A549 (cell line): ENCODE measurements at regions not wholly inside any gene's neighbourhood (a gene's known extent, or its start where the extent isn't known, plus 50 kb on each side); places are given as distances from the start of the nearest gene placed in this dataset.
A peak's percentile ranks its signal among the peaks of the same experiment; 100 is the strongest.

ENCODE experiments used
- ATAC-seq, 2 experiments: fragments of 200-7000 bp in 1 of 2; fragments of >200 bp in 1 of 2; cut with Nextera tagmentation in 1 of 2; cut with Tn5 transposase in 1 of 2; 3 replicates each; pipeline versions ENCODE4 v1.8.0 to v1.9.1; 2018 to 2020; ENCODE audit warnings: mild to moderate bottlenecking in 1 of 2, moderate library complexity in 1 of 2
- CTCF ChIA-PET: fragments of 300-600 bp; sonication (Branson Sonifier 250); formaldehyde crosslinking; extraction: SDS; loops from one replicate; lab custom pipeline; 2021; ENCODE audit warnings: antibody characterized with exemption, inconsistent platforms; lab: Yijun Ruan, JAX
- POLR2A ChIA-PET: fragments of 350-600 bp; formaldehyde crosslinking; extraction: SDS; loops from one replicate; lab custom pipeline; 2021; ENCODE audit warnings: antibody characterized with exemption, inconsistent platforms; lab: Yijun Ruan, JAX
- DNase-seq, 2 experiments: peaks; one replicate each; pipeline versions ENCODE4 v3.0.0 to v3.0.0-alpha.2; 2011 to 2016; ENCODE audit warnings: low read depth in 1 of 2, low spot score in 1 of 2
- FAIRE-seq: peaks from 2 replicates; lab custom pipeline; 2011; peaks lifted over from hg19 to GRCh38; lab: Jason Lieb, UNC
- H3K27ac ChIP-seq, 2 experiments: fragments of >200 bp; sonication (Bioruptor Twin); formaldehyde crosslinking; 3 replicates each; pipeline ENCODE4 v1.5.1; 2016 to 2017
- H3K4me1 ChIP-seq: fragments of >200 bp; sonication (Bioruptor Twin); formaldehyde crosslinking; 3 replicates; pipeline ENCODE4 v1.6.1; 2016
- H3K4me2 ChIP-seq: fragments of >200 bp; sonication (Bioruptor Twin); formaldehyde crosslinking; 3 replicates; pipeline ENCODE4 v1.6.1; 2016
- H3K4me3 ChIP-seq: fragments of >200 bp; sonication (Bioruptor Twin); formaldehyde crosslinking; 3 replicates; pipeline ENCODE4 v1.5.1; 2016
- H3K9me3 ChIP-seq: fragments of >200 bp; sonication (Bioruptor Twin); formaldehyde crosslinking; 3 replicates; pipeline ENCODE4 v1.6.1; 2016
- CBX8 ChIP-seq: fragments of 200-600 bp; sonication (generic); IDR thresholded peaks from 2 replicates; pipeline ENCODE4 v1.6.1; 2016
- ELK1 ChIP-seq: fragments of 150-350 bp; IDR thresholded peaks from 2 replicates; pipeline ENCODE4 v1.6.1; 2014; ENCODE audit warnings: low read depth, mild to moderate bottlenecking, low read length
- EP300 ChIP-seq, 2 experiments: fragments of >200 bp; sonication (Bioruptor Twin); formaldehyde crosslinking; IDR thresholded peaks; 2 replicates in 1 of 2; 3 replicates in 1 of 2; pipeline ENCODE4 v1.6.1; 2016 to 2017
- FOSB ChIP-seq: fragments of 250-450 bp; sonication (Bioruptor Pico); IDR thresholded peaks from 2 replicates; pipeline ENCODE4 v1.5.0; 2020; ENCODE audit warnings: mild to moderate bottlenecking, moderate library complexity
- FOSL2 ChIP-seq, 2 experiments: fragments of 450-650 bp in 1 of 2; fragments of >200 bp in 1 of 2; sonication (Bioruptor Twin) in 1 of 2; formaldehyde crosslinking; IDR thresholded peaks; 2 replicates each; pipeline versions ENCODE4 v1.5.0 to v1.6.1; 2016 to 2020; ENCODE audit warnings: mild to moderate bottlenecking in 1 of 2, moderate library complexity in 1 of 2
- HOXB13 ChIP-seq: fragments of 250-450 bp; sonication (Bioruptor Pico); IDR thresholded peaks from 2 replicates; pipeline ENCODE4 v1.5.0; 2020; ENCODE audit warnings: low read depth, mild to moderate bottlenecking, moderate library complexity
- HOXB5 ChIP-seq: fragments of 250-450 bp; sonication (Bioruptor Pico); IDR thresholded peaks from 2 replicates; pipeline ENCODE4 v1.5.0; 2020; ENCODE audit warnings: mild to moderate bottlenecking, moderate library complexity
- MAFK ChIP-seq: fragments of 450-650 bp; IDR thresholded peaks from 2 replicates; pipeline ENCODE4 v1.6.1; 2014; ENCODE audit not compliant: partially characterized antibody
- NR3C1 ChIP-seq: fragments of >200 bp; sonication (Bioruptor Twin); formaldehyde crosslinking; IDR thresholded peaks from 3 replicates; pipeline ENCODE4 v1.6.1; 2017
- POLR2A ChIP-seq: IDR thresholded peaks from 2 replicates; pipeline ENCODE4 v1.6.1; 2012; ENCODE audit warnings: mild to moderate bottlenecking, low read length
- SMC3 ChIP-seq: fragments of >200 bp; sonication (Bioruptor Twin); formaldehyde crosslinking; IDR thresholded peaks from 3 replicates; pipeline ENCODE4 v1.6.1; 2018; ENCODE audit warnings: inconsistent platforms
- ZC3H11A ChIP-seq: fragments of 450-650 bp; IDR thresholded peaks from 2 replicates; pipeline ENCODE4 v1.6.1; 2014; ENCODE audit warnings: antibody characterized with exemption, mild to moderate bottlenecking
- WGBS: methylation state at CpG from one replicate; pipeline ENCODE4 v1.1.6; 2017; ENCODE audit errors: missing lambda C conversion rate; 5-methylcytosine and 5-hydroxymethylcytosine counted together
- TF ChIP-seq, protein P1 (sequence below): fragments of 250-450 bp; sonication (Bioruptor Pico); IDR thresholded peaks from 2 replicates; pipeline ENCODE4 v1.5.0; 2020; ENCODE audit warnings: low read depth, mild to moderate bottlenecking, moderate library complexity
- TF ChIP-seq, protein P2 (sequence below): fragments of >200 bp; sonication (Bioruptor Twin); formaldehyde crosslinking; IDR thresholded peaks from 2 replicates; pipeline ENCODE4 v1.6.1; 2016
- TF ChIP-seq, protein P3 (sequence below): fragments of >200 bp; sonication (Bioruptor Twin); formaldehyde crosslinking; IDR thresholded peaks from 3 replicates; pipeline ENCODE4 v1.6.1; 2016

GRCh38 chr12:25771476-25771875, 187.0 kb upstream of the RASSF8 start:
- CTCF ChIA-PET = interaction anchor here (0.7 kb wide), 1 partner anchor 152 kb away, joined by 5 read pairs; no protein-coding TSS in a partner anchor
- H3K27ac ChIP-seq = no peak overlapping the region
- H3K4me3 ChIP-seq = no peak overlapping the region
- TF ChIP-seq, protein P1, sequence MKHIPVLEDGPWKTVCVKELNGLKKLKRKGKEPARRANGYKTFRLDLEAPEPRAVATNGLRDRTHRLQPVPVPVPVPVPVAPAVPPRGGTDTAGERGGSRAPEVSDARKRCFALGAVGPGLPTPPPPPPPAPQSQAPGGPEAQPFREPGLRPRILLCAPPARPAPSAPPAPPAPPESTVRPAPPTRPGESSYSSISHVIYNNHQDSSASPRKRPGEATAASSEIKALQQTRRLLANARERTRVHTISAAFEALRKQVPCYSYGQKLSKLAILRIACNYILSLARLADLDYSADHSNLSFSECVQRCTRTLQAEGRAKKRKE (CRISPR knock-in tag) = no peak
- TF ChIP-seq, all 56 proteins: peak for 0
- DNase-seq (no peak), FAIRE-seq (no peak), ATAC-seq (no peak)
- 79% methylated on average over 4 of the region's 4 CpGs for WGBS
- POLR2A ChIA-PET = no interaction called here
- Histone ChIP-seq H3K4me1 (peaks cover 8% of the 10 kb centered on the region; the same call in 1 of the 3 replicates), H3K9me3 (no peaks in the 10 kb centered on the region), H3K4me2 (no peak overlapping the region)

- no peak for ATAC-seq
These were observed 182.5 kb upstream of the RASSF8 start for GRCh38 chr12:25775968-25776367.

GRCh38 chr12:25780771-25781170, 177.7 kb upstream of the RASSF8 start:
- 21% methylated on average over 3 of the region's 3 CpGs for WGBS
- POLR2A ChIA-PET = no interaction called here
- no peak for FAIRE-seq

More at GRCh38 chr12:25775968-25776367, 182.5 kb upstream of the RASSF8 start:
- no peaks in the 10 kb centered on the region for H3K9me3 ChIP-seq
- TF ChIP-seq FOSB (CRISPR knock-in tag) (no peak), CBX8 (no peak), NR3C1 (no peak), SMC3 (no peak), EP300 (IDR thresholded peaks at IDR 0.05) (no peak), ZC3H11A (no peak), HOXB13 (CRISPR knock-in tag) (no peak)
- TF ChIP-seq, protein P2, sequence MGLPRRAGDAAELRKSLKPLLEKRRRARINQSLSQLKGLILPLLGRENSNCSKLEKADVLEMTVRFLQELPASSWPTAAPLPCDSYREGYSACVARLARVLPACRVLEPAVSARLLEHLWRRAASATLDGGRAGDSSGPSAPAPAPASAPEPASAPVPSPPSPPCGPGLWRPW = no peak
- POLR2A ChIA-PET = no interaction called here
- DNase-seq (no peak), FAIRE-seq (no peak)
- H3K27ac ChIP-seq = no peak overlapping the region
- no peak overlapping the region for H3K4me3 ChIP-seq
- H3K4me2 ChIP-seq = no peak overlapping the region
- WGBS = 32% methylated on average over 4 of the region's 4 CpGs
- CTCF ChIA-PET = no interaction called here
- no peaks in the 10 kb centered on the region for H3K4me1 ChIP-seq

DNA sequence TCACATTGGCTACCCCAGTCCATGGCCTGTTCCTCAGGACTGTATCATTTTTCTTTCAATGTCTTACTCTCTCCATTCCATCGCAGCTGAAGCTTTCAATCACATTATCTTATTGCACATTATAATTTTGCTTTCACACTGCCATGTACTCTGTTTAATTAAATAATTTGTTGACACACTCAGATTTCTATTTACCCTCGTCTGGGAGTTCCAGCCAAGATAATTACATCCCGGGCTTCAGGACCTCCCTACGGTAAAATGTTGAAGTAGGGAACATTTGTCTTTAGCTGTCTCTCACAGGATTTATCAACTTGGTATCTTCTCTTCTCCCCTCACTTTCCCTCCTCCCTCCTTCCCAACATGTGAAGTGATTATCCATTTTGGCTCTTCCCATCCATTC, 177.2 kb upstream of the RASSF8 start:
- Histone ChIP-seq H3K4me2 (no peak overlapping the region), H3K4me3 (no peak overlapping the region), H3K9me3 (no peaks in the 10 kb centered on the region), H3K4me1 (no peaks in the 10 kb centered on the region), H3K27ac (no peak overlapping the region)
- POLR2A ChIA-PET = no interaction called here
- TF ChIP-seq POLR2A = no peak
- no peak for TF ChIP-seq HOXB5 (CRISPR knock-in tag)
- TF ChIP-seq ZC3H11A = no peak
- no peak for TF ChIP-seq ELK1
- TF ChIP-seq, protein P2 = no peak
- TF ChIP-seq, protein P3, sequence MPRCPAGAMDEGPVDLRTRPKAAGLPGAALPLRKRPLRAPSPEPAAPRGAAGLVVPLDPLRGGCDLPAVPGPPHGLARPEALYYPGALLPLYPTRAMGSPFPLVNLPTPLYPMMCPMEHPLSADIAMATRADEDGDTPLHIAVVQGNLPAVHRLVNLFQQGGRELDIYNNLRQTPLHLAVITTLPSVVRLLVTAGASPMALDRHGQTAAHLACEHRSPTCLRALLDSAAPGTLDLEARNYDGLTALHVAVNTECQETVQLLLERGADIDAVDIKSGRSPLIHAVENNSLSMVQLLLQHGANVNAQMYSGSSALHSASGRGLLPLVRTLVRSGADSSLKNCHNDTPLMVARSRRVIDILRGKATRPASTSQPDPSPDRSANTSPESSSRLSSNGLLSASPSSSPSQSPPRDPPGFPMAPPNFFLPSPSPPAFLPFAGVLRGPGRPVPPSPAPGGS = no peak
- no peak for TF ChIP-seq FOSL2 (IDR thresholded peaks at IDR 0.05)
- TF ChIP-seq FOSL2 (CRISPR knock-in tag; IDR thresholded peaks at IDR 0.05) = no peak
- ATAC-seq (no peak), FAIRE-seq (no peak), DNase-seq (no peak)
- WGBS = 56% methylated on average over 4 of the region's 4 CpGs
- CTCF ChIA-PET = no interaction called here

More at GRCh38 chr12:25780771-25781170, 177.7 kb upstream of the RASSF8 start:
- no peaks in the 10 kb centered on the region for H3K9me3 ChIP-seq
- TF ChIP-seq MAFK = peak; percentile 33
- TF ChIP-seq, protein P3 = no peak
- CTCF ChIA-PET = no interaction called here
- H3K27ac ChIP-seq = no peak overlapping the region
- H3K4me1 ChIP-seq = no peaks in the 10 kb centered on the region
- no peak for ATAC-seq
- H3K4me3 ChIP-seq = no peak overlapping the region
- no peak overlapping the region for H3K4me2 ChIP-seq
- no peak for DNase-seq
